Erythroblast (primary cell): ENCODE measurements at regions not wholly inside any gene's neighbourhood (a gene's known extent, or its start where the extent isn't known, plus 50 kb on each side); places are given as distances from the start of the nearest gene placed in this dataset.

Experiments
- DNase-seq, 2 experiments: peaks; one replicate each; lab custom pipeline; 2025; lab: John Stamatoyannopoulos, UW
- GATA1 ChIP-seq: IDR thresholded peaks from 2 replicates; pipeline ENCODE4 v1.6.1; 2011; ENCODE audit warnings: low read depth, mild to moderate bottlenecking, control low read depth, low read length, moderate library complexity
- POLR2A ChIP-seq: IDR thresholded peaks from 2 replicates; pipeline ENCODE4 v1.6.1; 2011; ENCODE audit warnings: mild to moderate bottlenecking, low read length

GRCh38 chr15:55005679-55006078 is 191.1 kb downstream of the RSL24D1 start:
- TF ChIP-seq POLR2A (no peak), GATA1 (no peak)
- no peak for DNase-seq

GRCh38 chr15:55003965-55004873 is 192.5 kb downstream of the RSL24D1 start:
- no peak for TF ChIP-seq GATA1
- TF ChIP-seq POLR2A: no peak
- DNase-seq: no peak

DNA sequence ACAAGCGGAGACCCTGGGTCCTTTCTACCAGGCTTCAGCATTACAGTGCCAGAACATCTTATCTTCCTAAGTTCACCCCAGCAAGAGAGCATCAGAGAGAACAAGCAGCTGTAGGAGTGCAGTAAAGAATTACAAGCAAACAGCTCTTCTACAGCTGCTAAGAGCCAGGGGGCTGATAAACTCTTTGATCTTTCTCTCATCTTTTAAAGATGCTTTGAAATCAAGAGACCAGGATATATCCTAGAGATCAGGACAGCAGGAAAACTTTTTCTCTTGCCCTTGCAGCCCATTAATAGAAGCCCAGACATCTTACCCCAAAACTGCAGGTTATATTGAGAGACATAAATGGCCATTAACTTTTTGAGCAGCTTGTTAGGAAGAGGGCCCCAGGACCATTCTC is 198.1 kb downstream of the RSL24D1 start:
- no peak for TF ChIP-seq GATA1
- TF ChIP-seq POLR2A: no peak
- DNase-seq: no peak

- DNase-seq: no peak
- TF ChIP-seq POLR2A (no peak), GATA1 (no peak)
Observed at GRCh38 chr15:54990793-54991192, 205.9 kb downstream of the RSL24D1 start.

- no peak for TF ChIP-seq POLR2A
- TF ChIP-seq GATA1: no peak
- no peak for DNase-seq
Observed at GRCh38 chr15:54987881-54988280, 208.9 kb downstream of the RSL24D1 start.

GRCh38 chr15:54979964-54980363 is 216.8 kb downstream of the RSL24D1 start:
- no peak for TF ChIP-seq GATA1
- TF ChIP-seq POLR2A: no peak
- DNase-seq: no peak

DNA sequence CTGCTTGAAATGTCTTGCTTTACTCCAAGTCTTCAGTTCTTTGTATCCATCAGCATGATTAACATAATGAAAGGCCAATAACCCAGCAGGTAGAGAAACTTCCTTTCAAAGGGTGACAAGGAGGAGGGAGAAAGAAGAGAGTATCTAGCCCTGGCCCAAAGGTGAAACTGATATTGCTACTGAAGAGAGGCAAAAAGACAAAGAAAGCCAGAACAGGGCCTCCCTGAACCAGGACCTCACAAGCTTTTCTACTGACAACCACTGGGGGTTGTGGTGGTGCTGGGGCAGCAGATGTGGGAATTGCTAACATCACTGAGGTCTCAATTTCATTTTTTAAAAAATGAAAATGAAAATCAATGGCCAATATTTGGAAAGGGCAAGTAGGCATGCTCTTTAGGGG is 234.1 kb downstream of the RSL24D1 start:
- TF ChIP-seq POLR2A (no peak), GATA1 (no peak)

DNA sequence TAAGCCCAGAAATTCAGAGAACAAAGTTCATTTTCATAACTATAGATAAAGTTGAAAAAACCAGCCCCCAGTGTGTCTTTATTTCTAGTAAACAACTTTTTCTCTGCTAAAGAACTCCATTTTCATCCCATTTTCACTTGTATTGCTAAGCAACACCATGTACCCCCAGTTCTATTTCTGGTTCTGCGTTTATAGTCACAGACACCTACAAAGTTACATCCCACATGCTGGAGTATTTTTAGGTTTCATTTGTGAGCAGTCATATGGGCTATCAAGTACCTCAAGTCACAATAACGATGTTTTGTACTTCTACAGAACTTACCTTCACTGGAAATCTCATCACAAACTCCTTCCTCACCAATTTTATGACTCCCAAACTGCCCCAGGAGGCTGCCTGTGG is 236.5 kb downstream of the RSL24D1 start:
- no peak for TF ChIP-seq GATA1
- no peak for TF ChIP-seq POLR2A

More for the DNA sequence above, 234.1 kb downstream of the RSL24D1 start:
- DNase-seq: no peak

GRCh38 chr15:54941417-54941816 is 255.3 kb downstream of the RSL24D1 start:
- TF ChIP-seq GATA1 (no peak), POLR2A (no peak)
- no peak for DNase-seq

More for the DNA sequence above, 236.5 kb downstream of the RSL24D1 start:
- DNase-seq: no peak

DNA sequence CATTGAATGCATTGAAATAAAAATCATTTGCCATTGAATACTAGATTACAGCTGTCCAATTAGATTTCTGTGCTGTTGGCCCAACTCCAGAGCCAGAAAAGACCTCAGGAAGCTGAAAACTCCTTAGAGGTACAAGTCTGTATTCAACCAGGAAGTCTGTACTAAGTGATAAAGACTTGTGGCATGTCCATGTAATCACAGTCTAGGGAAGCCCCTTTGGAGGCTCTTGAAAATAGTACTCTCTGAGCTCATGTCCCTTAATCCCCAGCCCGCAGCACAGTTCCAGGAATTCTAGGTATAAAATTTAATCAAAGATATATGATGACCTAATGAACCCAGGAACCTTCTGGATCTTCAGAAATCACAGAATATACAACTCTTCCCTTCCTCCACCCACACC is 279.4 kb downstream of the RSL24D1 start:
- no peak for DNase-seq
- TF ChIP-seq GATA1 (no peak), POLR2A (no peak)

- DNase-seq: no peak
Observed at GRCh38 chr15:54915380-54915779, 281.4 kb downstream of the RSL24D1 start.

GRCh38 chr15:54884312-54884711 is 312.4 kb downstream of the RSL24D1 start:
- TF ChIP-seq POLR2A (no peak), GATA1 (no peak)
- DNase-seq: no peak

More at GRCh38 chr15:54915380-54915779, 281.4 kb downstream of the RSL24D1 start:
- TF ChIP-seq GATA1 (no peak), POLR2A (no peak)

- TF ChIP-seq POLR2A (no peak), GATA1 (no peak)
Observed at GRCh38 chr15:54859982-54860381, 336.8 kb downstream of the RSL24D1 start.

DNA sequence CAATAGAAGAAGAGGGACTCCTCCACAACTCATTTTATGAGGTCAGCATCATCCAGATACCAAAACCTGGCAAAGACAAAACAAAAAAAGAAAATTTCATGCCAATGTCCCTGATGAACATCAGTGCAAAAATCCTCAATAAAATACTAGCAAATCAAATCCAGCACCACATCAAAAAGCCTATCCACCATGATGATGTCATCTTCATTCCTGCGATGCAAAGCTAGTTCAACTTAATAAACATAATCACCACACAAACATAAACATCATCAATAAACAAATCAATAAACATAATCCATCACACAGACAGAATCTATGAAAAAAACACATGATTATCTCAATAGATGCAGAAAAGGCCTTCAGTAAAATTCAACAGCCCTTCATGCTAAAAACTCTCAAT is 342.1 kb downstream of the RSL24D1 start:
- TF ChIP-seq GATA1 (no peak), POLR2A (no peak)

More at GRCh38 chr15:54859982-54860381, 336.8 kb downstream of the RSL24D1 start:
- DNase-seq: no peak

More for the DNA sequence above, 342.1 kb downstream of the RSL24D1 start:
- DNase-seq: no peak
